ENCODE measurements at regions not wholly inside any gene's neighbourhood (a gene's known extent, or its start where the extent isn't known, plus 50 kb on each side); places are given as distances from the start of the nearest gene placed in this dataset.

GRCh38 chr4:4735136-4735750, 124.2 kb upstream of the MSX1 start:
- intact Hi-C loops (cut with micrococcal nuclease), result no loop called here
- Histone ChIP-seq H3K9me3 (replicated peaks; ENCODE audit: control insufficient read depth, insufficient read depth, low read length) (no peaks in the 10 kb centered on the region), H3K9ac (replicated peaks; ENCODE audit: extremely low read depth, insufficient read depth, low read length) (no peak overlapping the region), H3K27me3 (ENCODE audit: control insufficient read depth in 2 of 2, insufficient read depth in 2 of 2, low read length in 2 of 2) (no peaks in the 10 kb centered on the region), H3K27ac (ENCODE audit: insufficient read depth, low read depth, low read length) (no peak overlapping the region), H2AFZ (ENCODE audit: low read depth, low read length) (no peak overlapping the region), H3K79me2 (ENCODE audit: control insufficient read depth, insufficient read depth, low read length) (no peaks in the 10 kb centered on the region), H3K4me2 (ENCODE audit: insufficient read depth, low read length) (no peak overlapping the region), H4K20me1 (replicated peaks; ENCODE audit: control insufficient read depth, extremely low read depth, insufficient read depth, low read length) (no peaks in the 10 kb centered on the region), H3K4me1 (ENCODE audit: control insufficient read depth, extremely low read depth, insufficient read depth, low read length) (no peaks in the 10 kb centered on the region), H3K36me3 (ENCODE audit: control insufficient read depth in 2 of 2, extremely low read depth in 1 of 2, insufficient read depth in 2 of 2, low read length in 2 of 2) (no peaks in the 10 kb centered on the region), H3K9me1 (replicated peaks; ENCODE audit: control insufficient read depth, extremely low read depth, insufficient read depth, low read length) (no peaks in the 10 kb centered on the region), H3K4me3 (replicated peaks in 1 of 3; ENCODE audit: insufficient read depth in 1 of 3, low read depth in 1 of 3, low read length in 3 of 3) (no peak overlapping the region)
- ChIA-PET CTCF (no interaction called here), POLR2A (interaction anchor here (0.7 kb wide), 1 partner anchor 30 kb away, joined by 3 read pairs; no protein-coding TSS in a partner anchor)
- FAIRE-seq (no peak), DNase-seq (ENCODE audit: low read depth, low spot score) (no peak)
- no TSS peak for BruUV-seq (replicated peaks)
- dilution Hi-C loops (cut with MboI; ENCODE audit: extremely low pct_ligation_motif_present, low sequenced_read_pairs), result no loop called here
- TF ChIP-seq MYC (IDR thresholded peaks at IDR 0.05; ENCODE audit: low read depth, low read length) (no peak), FOS (IDR thresholded peaks at IDR 0.05; ENCODE audit: borderline replicate concordance, insufficient read depth, low read length) (no peak), POLR2A (IDR thresholded peaks at IDR 0.05; ENCODE audit: low read depth, low read length) (no peak), EZH2 (IDR thresholded peaks at IDR 0.05; ENCODE audit: borderline replicate concordance, low read depth, low read length, severe bottlenecking) (no peak), JUN (IDR thresholded peaks at IDR 0.05; ENCODE audit: borderline replicate concordance, insufficient read depth, insufficient read length, low read depth) (no peak), GATA2 (IDR thresholded peaks at IDR 0.05; ENCODE audit: insufficient read depth, insufficient read length, low read depth, low read length) (no peak), MAX (IDR thresholded peaks at IDR 0.05; ENCODE audit: insufficient read depth, insufficient read length) (no peak)

- POLR2A ChIA-PET, result no interaction called here
- dilution Hi-C loops (cut with MboI; ENCODE audit: extremely low pct_ligation_motif_present, low sequenced_read_pairs) (no loop called here), intact Hi-C loops (cut with micrococcal nuclease) (no loop called here)
- no peaks in the 10 kb centered on the region for H3K79me2 ChIP-seq (ENCODE audit: control insufficient read depth, insufficient read depth, low read length)
- no peak overlapping the region for H2AFZ ChIP-seq (ENCODE audit: low read depth, low read length)
- H3K4me2 ChIP-seq (ENCODE audit: insufficient read depth, low read length), result no peak overlapping the region
- no peak overlapping the region for H3K27ac ChIP-seq (ENCODE audit: insufficient read depth, low read depth, low read length)
- H3K27me3 ChIP-seq (ENCODE audit: control insufficient read depth in 2 of 2, insufficient read depth in 2 of 2, low read length in 2 of 2), result no peaks in the 10 kb centered on the region
- no TSS peak for BruUV-seq (replicated peaks)
- H3K9me3 ChIP-seq (replicated peaks; ENCODE audit: control insufficient read depth, insufficient read depth, low read length), result no peaks in the 10 kb centered on the region
- no peaks in the 10 kb centered on the region for H4K20me1 ChIP-seq (replicated peaks; ENCODE audit: control insufficient read depth, extremely low read depth, insufficient read depth, low read length)
- H3K9me1 ChIP-seq (replicated peaks; ENCODE audit: control insufficient read depth, extremely low read depth, insufficient read depth, low read length), result no peaks in the 10 kb centered on the region
- no peaks in the 10 kb centered on the region for H3K4me1 ChIP-seq (ENCODE audit: control insufficient read depth, extremely low read depth, insufficient read depth, low read length)
- TF ChIP-seq FOS (IDR thresholded peaks at IDR 0.05; ENCODE audit: borderline replicate concordance, insufficient read depth, low read length) (no peak), MAX (IDR thresholded peaks at IDR 0.05; ENCODE audit: insufficient read depth, insufficient read length) (no peak), MYC (IDR thresholded peaks at IDR 0.05; ENCODE audit: low read depth, low read length) (no peak), POLR2A (IDR thresholded peaks at IDR 0.05; ENCODE audit: low read depth, low read length) (no peak), JUN (IDR thresholded peaks at IDR 0.05; ENCODE audit: borderline replicate concordance, insufficient read depth, insufficient read length, low read depth) (no peak), POLR2AphosphoS5 (IDR thresholded peaks at IDR 0.05; ENCODE audit: insufficient read depth, low read depth, low read length) (no peak), GATA2 (IDR thresholded peaks at IDR 0.05; ENCODE audit: insufficient read depth, insufficient read length, low read depth, low read length) (no peak), EZH2 (IDR thresholded peaks at IDR 0.05; ENCODE audit: borderline replicate concordance, low read depth, low read length, severe bottlenecking) (no peak)
- DNase-seq (ENCODE audit: low read depth, low spot score) (no peak), FAIRE-seq (no peak)
- no peaks in the 10 kb centered on the region for H3K36me3 ChIP-seq (ENCODE audit: control insufficient read depth in 2 of 2, extremely low read depth in 1 of 2, insufficient read depth in 2 of 2, low read length in 2 of 2)
- no peak overlapping the region for H3K9ac ChIP-seq (replicated peaks; ENCODE audit: extremely low read depth, insufficient read depth, low read length)
- CTCF ChIA-PET, result no interaction called here
- no peak overlapping the region for H3K4me3 ChIP-seq (replicated peaks in 1 of 3; ENCODE audit: insufficient read depth in 1 of 3, low read depth in 1 of 3, low read length in 3 of 3)
These were observed 125.0 kb upstream of the MSX1 start for GRCh38 chr4:4734425-4734824.

Measured in endothelial cell of umbilical vein (primary cell).